ENCODE measurements at regions not wholly inside any gene's neighbourhood (a gene's known extent, or its start where the extent isn't known, plus 50 kb on each side); places are given as distances from the start of the nearest gene placed in this dataset.
"Not testable (repeated sequence)": the region's sequence is repeated elsewhere in the genome, so short reads cannot be mapped to it uniquely, and the experiment has no call there.

GRCh38 chr15:79154483-79155135 is 64.0 kb upstream of the RASGRF1 start:
- no peak for DNase-seq

DNA sequence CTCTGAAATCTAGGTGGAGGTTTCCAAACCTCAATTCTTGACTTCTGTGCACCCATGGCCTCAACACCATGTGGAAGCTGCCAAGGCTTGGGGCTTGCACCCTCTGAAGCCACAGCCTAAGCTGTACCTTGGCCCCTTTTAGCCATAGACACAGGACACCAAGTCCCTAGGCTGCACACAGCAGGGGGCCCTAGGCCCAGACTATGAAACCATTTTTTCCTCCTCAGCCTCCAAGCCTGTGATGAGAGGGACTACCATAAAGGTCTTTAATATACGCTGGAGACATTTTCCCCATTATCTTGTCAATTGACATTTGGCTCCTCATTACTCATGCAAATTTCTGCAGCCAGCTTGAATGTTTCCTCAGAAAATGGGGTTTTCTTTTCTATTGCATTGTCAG is 53.7 kb upstream of the RASGRF1 start:
- DNase-seq, result not testable (repeated sequence)

- DNase-seq, result no peak
Measured at GRCh38 chr15:79140846-79141570, 50.4 kb upstream of the RASGRF1 start.

All from amniotic stem cell (primary cell).